H9 (cell line): ENCODE measurements at regions not wholly inside any gene's neighbourhood (a gene's known extent, or its start where the extent isn't known, plus 50 kb on each side); places are given as distances from the start of the nearest gene placed in this dataset.

Experiments
- DNase-seq: peaks from one replicate; pipeline ENCODE4 v3.0.0-alpha.2; 2017
- H2AFZ ChIP-seq: one replicate; pipeline ENCODE4 v1.6.1; 2013; ENCODE audit warnings: mild to moderate bottlenecking, low read length, control low read depth, moderate library complexity
- H2AK5ac ChIP-seq: 2 replicates; pipeline ENCODE4 v1.6.1; 2013; ENCODE audit warnings: low read length, control low read depth, mixed read lengths; ENCODE audit not compliant: insufficient read length
- H2BK120ac ChIP-seq: one replicate; pipeline ENCODE4 v1.6.1; 2013; ENCODE audit warnings: low read depth, mild to moderate bottlenecking, low read length, control low read depth, inconsistent platforms; ENCODE audit not compliant: poor library complexity, severe bottlenecking
- H2BK12ac ChIP-seq: 2 replicates; pipeline ENCODE4 v1.6.1; 2013; ENCODE audit warnings: low read length, control low read depth, mixed read lengths, low read depth; ENCODE audit not compliant: insufficient read length
- H2BK15ac ChIP-seq: 2 replicates; pipeline ENCODE4 v1.6.1; 2013; ENCODE audit warnings: low read depth, low read length, control low read depth
- H2BK20ac ChIP-seq: one replicate; pipeline ENCODE4 v1.6.1; 2013; ENCODE audit warnings: low read depth, mild to moderate bottlenecking, low read length, control low read depth, inconsistent platforms; ENCODE audit not compliant: poor library complexity, severe bottlenecking
- H2BK5ac ChIP-seq: 2 replicates; pipeline ENCODE4 v1.6.1; 2013; ENCODE audit warnings: low read length, control low read depth, mixed read lengths; ENCODE audit not compliant: insufficient read length
- H3K14ac ChIP-seq: 2 replicates; pipeline ENCODE4 v1.6.1; 2013; ENCODE audit warnings: low read length, control low read depth; ENCODE audit not compliant: insufficient read depth
- H3K18ac ChIP-seq: 2 replicates; pipeline ENCODE4 v1.6.1; 2013; ENCODE audit warnings: low read depth, mild to moderate bottlenecking, mixed read lengths, low read length, control low read depth; ENCODE audit not compliant: insufficient read length
- H3K23ac ChIP-seq: 2 replicates; pipeline ENCODE4 v1.6.1; 2013; ENCODE audit warnings: low read length, control low read depth, mixed read lengths, low read depth; ENCODE audit not compliant: insufficient read length
- H3K23me2 ChIP-seq: 2 replicates; pipeline ENCODE4 v1.6.1; 2013; ENCODE audit warnings: low read depth, mild to moderate bottlenecking, mixed read lengths, low read length, control low read depth; ENCODE audit not compliant: insufficient read length, poor library complexity, severe bottlenecking
- H3K27ac ChIP-seq: 2 replicates; pipeline ENCODE4 v1.5.1; 2013; ENCODE audit warnings: low read length, control low read depth, mixed read lengths, low read depth; ENCODE audit not compliant: insufficient read length
- H3K27me3 ChIP-seq: 2 replicates; pipeline ENCODE4 v1.6.1; 2013; ENCODE audit warnings: low read length, control low read depth, inconsistent platforms; ENCODE audit not compliant: insufficient read depth
- H3K4ac ChIP-seq: 2 replicates; pipeline ENCODE4 v1.6.1; 2013; ENCODE audit warnings: low read depth, mild to moderate bottlenecking, control low read depth, inconsistent platforms, low read length, moderate library complexity
- H3K4me1 ChIP-seq: 2 replicates; pipeline ENCODE4 v1.6.1; 2013; ENCODE audit warnings: low read length, control low read depth, inconsistent platforms; ENCODE audit not compliant: insufficient read depth
- H3K4me2 ChIP-seq: 2 replicates; pipeline ENCODE4 v1.6.1; 2013; ENCODE audit warnings: low read length, control low read depth, mixed read lengths; ENCODE audit not compliant: insufficient read length, insufficient read depth
- H3K56ac ChIP-seq: 2 replicates; pipeline ENCODE4 v1.6.1; 2013; ENCODE audit warnings: low read depth, mild to moderate bottlenecking, mixed read lengths, low read length, control low read depth; ENCODE audit not compliant: insufficient read length
- H3K79me1 ChIP-seq: 2 replicates; pipeline ENCODE4 v1.6.1; 2013; ENCODE audit warnings: low read depth, mild to moderate bottlenecking, moderate library complexity, low read length, control low read depth, inconsistent platforms; ENCODE audit not compliant: insufficient read depth, poor library complexity, severe bottlenecking
- H3K79me2 ChIP-seq: 2 replicates; pipeline ENCODE4 v1.6.1; 2013; ENCODE audit warnings: low read length, control low read depth, inconsistent platforms; ENCODE audit not compliant: insufficient read depth
- H3K9ac ChIP-seq: 2 replicates; pipeline ENCODE4 v1.6.1; 2013; ENCODE audit warnings: low read length, control low read depth, mixed read lengths; ENCODE audit not compliant: insufficient read length; ENCODE audit errors: extremely low read depth
- H3K9me3 ChIP-seq: one replicate; pipeline ENCODE4 v1.6.1; 2013; ENCODE audit warnings: low read depth, low read length, inconsistent platforms; ENCODE audit not compliant: control insufficient read depth
- H3T11ph ChIP-seq: one replicate; pipeline ENCODE4 v1.6.1; 2013; ENCODE audit warnings: mild to moderate bottlenecking, low read length, control low read depth, inconsistent platforms
- H4K20me1 ChIP-seq: one replicate; pipeline ENCODE4 v1.6.1; 2013; ENCODE audit not compliant: control insufficient read depth, insufficient read length, insufficient read depth
- H4K5ac ChIP-seq: 2 replicates; pipeline ENCODE4 v1.6.1; 2013; ENCODE audit warnings: low read depth, mild to moderate bottlenecking, mixed read lengths, low read length, control low read depth; ENCODE audit not compliant: insufficient read length
- H4K8ac ChIP-seq: replicated peaks from 2 replicates; pipeline ENCODE4 v1.6.1; 2013; ENCODE audit warnings: low read length, control low read depth, mixed read lengths, low read depth; ENCODE audit not compliant: insufficient read length
- H4K91ac ChIP-seq: 2 replicates; pipeline ENCODE4 v1.6.1; 2013; ENCODE audit warnings: low read depth, mild to moderate bottlenecking, moderate library complexity, mixed read lengths, low read length, control low read depth; ENCODE audit not compliant: insufficient read length
- H3K27ac Mint-ChIP-seq, 3 experiments: 2 replicates in 2 of 3; 3 replicates in 1 of 3; pipeline ENCODE4 v1.8.0; 2020 to 2021; ENCODE audit warnings: mixed read lengths in 3 of 3, mild to moderate bottlenecking in 1 of 3, moderate library complexity in 1 of 3
- H3K27me3 Mint-ChIP-seq: 2 replicates; pipeline ENCODE4 v1.8.0; 2021; ENCODE audit warnings: low read depth, mild to moderate bottlenecking, moderate library complexity, mixed read lengths
- H3K36me3 Mint-ChIP-seq, 3 experiments: 2 replicates in 2 of 3; 3 replicates in 1 of 3; pipeline ENCODE4 v1.8.0; 2020 to 2021; ENCODE audit warnings: low read depth in 3 of 3, mixed read lengths in 3 of 3; ENCODE audit not compliant: insufficient read depth in 1 of 3
- H3K4me1 Mint-ChIP-seq, 2 experiments: 2 replicates each; pipeline ENCODE4 v1.8.0; 2020; ENCODE audit warnings: mixed read lengths in 2 of 2
- H3K4me3 Mint-ChIP-seq, 2 experiments: 2 replicates in 1 of 2; 3 replicates in 1 of 2; pipeline ENCODE4 v1.8.0; 2020 to 2021; ENCODE audit warnings: mild to moderate bottlenecking in 2 of 2, mixed read lengths in 2 of 2, moderate library complexity in 1 of 2
- H3K9me3 Mint-ChIP-seq, 2 experiments: 2 replicates in 1 of 2; 3 replicates in 1 of 2; pipeline ENCODE4 v1.8.0; 2020; ENCODE audit warnings: mild to moderate bottlenecking in 2 of 2, mixed read lengths in 2 of 2, moderate library complexity in 1 of 2
- CTCF ChIP-seq: fragments of 200-600 bp; sonication (generic); conservative IDR thresholded peaks from 3 replicates; pipeline ENCODE4 v1.8.0; 2021; ENCODE audit warnings: antibody characterized with exemption, mild to moderate bottlenecking
- WGBS: extraction: QIAGEN DNeasy Blood & Tissue Kit; methylation state at CpG from one replicate; pipeline ENCODE4 v1.1.7; 2013; ENCODE audit warnings: missing lambda C conversion rate, low lambda C conversion rate, mixed read lengths; ENCODE audit not compliant: insufficient read length; ENCODE audit errors: extremely low coverage; 5-methylcytosine and 5-hydroxymethylcytosine counted together

- no peaks in the 10 kb centered on the region for H3K23me2 ChIP-seq
- no peaks in the 10 kb centered on the region for H3K79me2 ChIP-seq
- no peaks in the 10 kb centered on the region for H3K9me3 ChIP-seq
- no peak for DNase-seq
- no peak overlapping the region for H4K91ac ChIP-seq
- no peak overlapping the region for H3K27ac Mint-ChIP-seq
- no peaks in the 10 kb centered on the region for H3K27me3 ChIP-seq
- H3K18ac ChIP-seq, result no peak overlapping the region
- H4K20me1 ChIP-seq, result no peaks in the 10 kb centered on the region
- no peaks in the 10 kb centered on the region for H3K36me3 Mint-ChIP-seq
- H3K27me3 Mint-ChIP-seq, result no peaks in the 10 kb centered on the region; the same call in 1 of the 2 replicates
- no peak overlapping the region for H3K14ac ChIP-seq
- H3K56ac ChIP-seq, result no peak overlapping the region
- H4K8ac ChIP-seq, result no peak overlapping the region
- no peak overlapping the region for H2BK120ac ChIP-seq
- H3K4me1 ChIP-seq, result no peaks in the 10 kb centered on the region
- no peak overlapping the region for H3K27ac ChIP-seq
- no peaks in the 10 kb centered on the region for H3K4me1 Mint-ChIP-seq
- H2BK5ac ChIP-seq, result no peak overlapping the region
- no peaks in the 10 kb centered on the region for H3K79me1 ChIP-seq
- no peak overlapping the region for H3K4ac ChIP-seq
- H3K9ac ChIP-seq, result no peak overlapping the region
- H2AFZ ChIP-seq, result no peak overlapping the region
- H3T11ph ChIP-seq, result no peak overlapping the region
- H3K4me2 ChIP-seq, result no peak overlapping the region
- no peak overlapping the region for H3K23ac ChIP-seq
- H3K4me3 Mint-ChIP-seq, result no peak overlapping the region
- no peak overlapping the region for H2BK20ac ChIP-seq
- no CpG with 5 or more reads among the region's 1 CpG for WGBS
- H4K5ac ChIP-seq, result no peak overlapping the region
- no peaks in the 10 kb centered on the region; a peak in 1 of 5 replicates for H3K9me3 Mint-ChIP-seq
- TF ChIP-seq CTCF, result no peak
- H2BK15ac ChIP-seq, result no peak overlapping the region
- H2BK12ac ChIP-seq, result no peak overlapping the region
- no peak overlapping the region for H2AK5ac ChIP-seq
Observed at GRCh38 chr2:60044484-60044883, 509.0 kb downstream of the BCL11A start.
